Astrocyte (in vitro differentiated cells and primary cell): ENCODE measurements at regions not wholly inside any gene's neighbourhood (a gene's known extent, or its start where the extent isn't known, plus 50 kb on each side); places are given as distances from the start of the nearest gene placed in this dataset.

Experiments
- DNase-seq: peaks from one replicate; pipeline ENCODE4 v3.0.0-alpha.2; 2010; ENCODE audit warnings: low read depth
- FAIRE-seq: peaks from 2 replicates; lab custom pipeline; 2011; peaks lifted over from hg19 to GRCh38; lab: Jason Lieb, UNC
- H2AFZ ChIP-seq: 2 replicates; pipeline ENCODE4 v1.6.0; 2012; ENCODE audit warnings: low read depth, low read length, inconsistent platforms
- H3K27ac ChIP-seq: 2 replicates; pipeline ENCODE4 v1.5.1; 2011; ENCODE audit warnings: low read depth, low read length, inconsistent platforms
- H3K27me3 ChIP-seq: 2 replicates; pipeline ENCODE4 v1.6.0; 2011; ENCODE audit warnings: low read length, inconsistent platforms; ENCODE audit not compliant: insufficient read depth
- H3K36me3 ChIP-seq: 2 replicates; pipeline ENCODE4 v1.5.1; 2011; ENCODE audit warnings: low read length, inconsistent platforms; ENCODE audit not compliant: insufficient read depth
- H3K4me1 ChIP-seq: 2 replicates; pipeline ENCODE4 v1.5.1; 2011; ENCODE audit warnings: low read length, inconsistent platforms; ENCODE audit not compliant: insufficient read depth
- H3K4me2 ChIP-seq: 2 replicates; pipeline ENCODE4 v1.6.0; 2012; ENCODE audit warnings: low read length, inconsistent platforms
- H3K4me3 ChIP-seq: 2 replicates; pipeline ENCODE4 v1.5.1; 2011; ENCODE audit warnings: low read depth, mild to moderate bottlenecking, low read length, inconsistent platforms; ENCODE audit not compliant: insufficient read depth
- H3K79me2 ChIP-seq: 2 replicates; pipeline ENCODE4 v1.6.0; 2012; ENCODE audit warnings: mild to moderate bottlenecking, low read length, inconsistent platforms; ENCODE audit not compliant: insufficient read depth
- H3K9ac ChIP-seq: 2 replicates; pipeline ENCODE4 v1.6.0; 2012; ENCODE audit warnings: mild to moderate bottlenecking, low read length, inconsistent platforms
- H3K9me3 ChIP-seq: 2 replicates; pipeline ENCODE4 v1.5.1; 2012; ENCODE audit warnings: low read depth, mild to moderate bottlenecking, low read length, inconsistent platforms; ENCODE audit not compliant: insufficient read depth
- H4K20me1 ChIP-seq: 2 replicates; pipeline ENCODE4 v1.6.0; 2012; ENCODE audit warnings: low read length, inconsistent platforms; ENCODE audit not compliant: insufficient read depth
- H3K27ac Mint-ChIP-seq: one replicate; pipeline ENCODE4 v1.8.0; 2021; ENCODE audit warnings: mild to moderate bottlenecking, mixed read lengths; ENCODE audit not compliant: unreplicated experiment
- H3K27me3 Mint-ChIP-seq: one replicate; pipeline ENCODE4 v1.8.0; 2021; ENCODE audit warnings: low read depth, mixed read lengths; ENCODE audit not compliant: unreplicated experiment
- H3K36me3 Mint-ChIP-seq: one replicate; pipeline ENCODE4 v1.8.0; 2021; ENCODE audit warnings: low read depth, mixed read lengths; ENCODE audit not compliant: unreplicated experiment
- H3K4me1 Mint-ChIP-seq: one replicate; pipeline ENCODE4 v1.8.0; 2021; ENCODE audit warnings: low read depth, mixed read lengths; ENCODE audit not compliant: unreplicated experiment
- H3K4me3 Mint-ChIP-seq: one replicate; pipeline ENCODE4 v1.8.0; 2021; ENCODE audit warnings: mild to moderate bottlenecking, moderate library complexity, mixed read lengths; ENCODE audit not compliant: unreplicated experiment
- H3K9me3 Mint-ChIP-seq: one replicate; pipeline ENCODE4 v1.8.0; 2021; ENCODE audit warnings: mild to moderate bottlenecking, mixed read lengths; ENCODE audit not compliant: unreplicated experiment
- CTCF ChIP-seq: IDR thresholded peaks from 2 replicates; pipeline ENCODE4 v1.5.1; 2011; ENCODE audit warnings: low read depth, mild to moderate bottlenecking, inconsistent platforms, low read length, moderate library complexity; ENCODE audit not compliant: insufficient read depth
- EZH2 ChIP-seq: IDR thresholded peaks from 2 replicates; pipeline ENCODE4 v1.6.1; 2012; ENCODE audit warnings: mild to moderate bottlenecking, low read length, inconsistent platforms; ENCODE audit not compliant: insufficient read depth

- Histone ChIP-seq H3K27ac (no peak overlapping the region), H3K9me3 (no peaks in the 10 kb centered on the region), H3K36me3 (no peaks in the 10 kb centered on the region), H3K4me3 (no peak overlapping the region), H3K4me1 (no peaks in the 10 kb centered on the region), H3K9ac (no peak overlapping the region), H3K4me2 (no peak overlapping the region), H3K27me3 (peaks cover 8% of the 10 kb centered on the region), H3K79me2 (no peaks in the 10 kb centered on the region), H2AFZ (no peak overlapping the region), H4K20me1 (no peaks in the 10 kb centered on the region)
- TF ChIP-seq CTCF (no peak), EZH2 (no peak)
- peaks cover 6% of the 10 kb centered on the region for H3K9me3 Mint-ChIP-seq
- peaks cover 2% of the 10 kb centered on the region for H3K36me3 Mint-ChIP-seq
- H3K27ac Mint-ChIP-seq = no peak overlapping the region
- H3K4me3 Mint-ChIP-seq = no peak overlapping the region
- H3K4me1 Mint-ChIP-seq = no peaks in the 10 kb centered on the region
- FAIRE-seq (no peak), DNase-seq (peak; percentile 1)
- H3K27me3 Mint-ChIP-seq = peaks cover 34% of the 10 kb centered on the region
Measured at GRCh38 chr5:171701100-171701541, 84.5 kb upstream of the SMIM23 start.

- Mint-ChIP-seq H3K9me3 (peaks cover 6% of the 10 kb centered on the region), H3K27me3 (peaks cover 32% of the 10 kb centered on the region), H3K4me1 (no peaks in the 10 kb centered on the region), H3K27ac (no peak overlapping the region), H3K4me3 (no peak overlapping the region), H3K36me3 (peaks cover 2% of the 10 kb centered on the region)
- FAIRE-seq (no peak), DNase-seq (no peak)
- Histone ChIP-seq H3K4me3 (no peak overlapping the region), H3K4me1 (no peaks in the 10 kb centered on the region), H4K20me1 (no peaks in the 10 kb centered on the region), H3K9ac (no peak overlapping the region), H3K27ac (no peak overlapping the region), H3K9me3 (no peaks in the 10 kb centered on the region), H3K27me3 (peaks cover 8% of the 10 kb centered on the region), H3K4me2 (no peak overlapping the region), H2AFZ (no peak overlapping the region), H3K79me2 (no peaks in the 10 kb centered on the region), H3K36me3 (no peaks in the 10 kb centered on the region)
- no peak for TF ChIP-seq EZH2
- no peak for TF ChIP-seq CTCF
Measured at GRCh38 chr5:171702135-171702770, 83.4 kb upstream of the SMIM23 start.

GRCh38 chr5:171703146-171703545 lies 82.5 kb upstream of the SMIM23 start:
- TF ChIP-seq CTCF (no peak), EZH2 (no peak)
- H3K4me2 ChIP-seq = no peak overlapping the region
- FAIRE-seq (no peak), DNase-seq (no peak)
- no peaks in the 10 kb centered on the region for H3K36me3 ChIP-seq
- H3K27ac ChIP-seq = no peak overlapping the region
- no peaks in the 10 kb centered on the region for H3K4me1 ChIP-seq
- Mint-ChIP-seq H3K27me3 (peaks cover 32% of the 10 kb centered on the region), H3K4me3 (no peak overlapping the region), H3K9me3 (peaks cover 6% of the 10 kb centered on the region), H3K27ac (no peak overlapping the region), H3K36me3 (peaks cover 2% of the 10 kb centered on the region), H3K4me1 (no peaks in the 10 kb centered on the region)
- no peak overlapping the region for H2AFZ ChIP-seq
- no peaks in the 10 kb centered on the region for H3K79me2 ChIP-seq
- H3K27me3 ChIP-seq = peaks cover 8% of the 10 kb centered on the region
- H4K20me1 ChIP-seq = no peaks in the 10 kb centered on the region
- H3K9me3 ChIP-seq = no peaks in the 10 kb centered on the region
- no peak overlapping the region for H3K9ac ChIP-seq
- no peak overlapping the region for H3K4me3 ChIP-seq
